GM23248 (cell line): ENCODE measurements at regions not wholly inside any gene's neighbourhood (a gene's known extent, or its start where the extent isn't known, plus 50 kb on each side); places are given as distances from the start of the nearest gene placed in this dataset.
"Not testable (repeated sequence)": the region's sequence is repeated elsewhere in the genome, so short reads cannot be mapped to it uniquely, and the experiment has no call there.

Source experiments
- EZH2 ChIP-seq: fragments of 200-600 bp; sonication (generic); IDR thresholded peaks from 2 replicates; pipeline ENCODE4 v1.6.1; 2018; ENCODE audit warnings: antibody characterized with exemption, mild to moderate bottlenecking; ENCODE audit not compliant: insufficient read depth, poor library complexity, severe bottlenecking
- EZH2phosphoT487 ChIP-seq: fragments of 200-600 bp; sonication (generic); IDR thresholded peaks from 2 replicates; pipeline ENCODE4 v1.6.1; 2018; ENCODE audit warnings: antibody characterized with exemption, moderate library complexity, mild to moderate bottlenecking, low read depth; ENCODE audit not compliant: insufficient read depth

- not testable (repeated sequence) for TF ChIP-seq EZH2, EZH2phosphoT487
Measured at GRCh38 chr7:39786440-39786839, 163.1 kb downstream of the RALA start.
